Mucosa of descending colon (tissue), 3 donors: ENCODE measurements at regions not wholly inside any gene's neighbourhood (a gene's known extent, or its start where the extent isn't known, plus 50 kb on each side); places are given as distances from the start of the nearest gene placed in this dataset.

Experiments
- ATAC-seq: fragments of 200-7000 bp; cut with Tn5 transposase; one replicate; pipeline ENCODE4 v1.9.1; 2020; ENCODE audit warnings: mild to moderate bottlenecking, moderate library complexity
- DNase-seq, 3 donors: peaks; one replicate each; pipeline ENCODE4 v3.0.0-alpha.2; 2020
- H3K36me3 ChIP-seq: fragments of 200-600 bp; one replicate; pipeline ENCODE4 v1.8.0; 2021; ENCODE audit warnings: low read depth, mild to moderate bottlenecking
- H3K4me1 ChIP-seq: fragments of 200-600 bp; one replicate; pipeline ENCODE4 v1.8.0; 2021; ENCODE audit warnings: low read depth, mild to moderate bottlenecking
- H3K4me3 ChIP-seq: fragments of 200-600 bp; one replicate; pipeline ENCODE4 v1.8.0; 2021; ENCODE audit warnings: mild to moderate bottlenecking
- H3K9me3 ChIP-seq: fragments of 200-600 bp; one replicate; pipeline ENCODE4 v1.8.0; 2021; ENCODE audit warnings: mild to moderate bottlenecking
- intact Hi-C, 2 donors: fragments of 100-400 bp; cut with DNase I in 1 of 2; cut with micrococcal nuclease in 1 of 2; formaldehyde crosslinking; loops; one replicate each; pipeline versions ENCODE4 v1.11.0 to v1.11.1; 2022; cut with DNase I, micrococcal nuclease
- TF ChIP-seq, protein P1 (sequence below): fragments of 200-600 bp; IDR thresholded peaks from one replicate; pipeline ENCODE4 v1.8.0; 2022; ENCODE audit warnings: antibody characterized with exemption, mild to moderate bottlenecking
- donor health status: DM: no; HTN: no; CAD: no; lungs with moderate emphysema.
- donor health status: DM: no; HTN: no; CAD: no.
- donor health status: DM: no; HTN: yes; CAD: no.

DNA sequence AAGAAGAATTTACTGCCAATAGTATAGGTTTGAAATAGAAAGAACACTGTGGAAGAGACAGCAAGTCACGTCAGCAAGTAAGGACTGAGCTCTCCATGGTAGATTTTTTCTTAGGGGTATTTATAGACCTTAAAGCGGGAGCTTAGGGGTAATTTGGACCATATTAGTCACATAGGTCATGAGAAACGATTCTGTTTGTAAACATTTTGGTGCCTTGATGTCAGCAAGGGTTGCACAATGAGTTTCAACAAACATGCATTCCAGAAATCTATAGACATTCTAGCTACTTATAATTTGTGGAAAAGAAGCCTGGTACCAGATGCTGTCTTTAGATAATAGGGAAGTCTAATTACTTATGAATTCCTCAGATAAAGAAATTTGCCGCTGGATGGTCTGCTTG lies 624.7 kb downstream of the TDRD15 start:
- no peak overlapping the region for H3K4me3 ChIP-seq
- TF ChIP-seq, protein P1, sequence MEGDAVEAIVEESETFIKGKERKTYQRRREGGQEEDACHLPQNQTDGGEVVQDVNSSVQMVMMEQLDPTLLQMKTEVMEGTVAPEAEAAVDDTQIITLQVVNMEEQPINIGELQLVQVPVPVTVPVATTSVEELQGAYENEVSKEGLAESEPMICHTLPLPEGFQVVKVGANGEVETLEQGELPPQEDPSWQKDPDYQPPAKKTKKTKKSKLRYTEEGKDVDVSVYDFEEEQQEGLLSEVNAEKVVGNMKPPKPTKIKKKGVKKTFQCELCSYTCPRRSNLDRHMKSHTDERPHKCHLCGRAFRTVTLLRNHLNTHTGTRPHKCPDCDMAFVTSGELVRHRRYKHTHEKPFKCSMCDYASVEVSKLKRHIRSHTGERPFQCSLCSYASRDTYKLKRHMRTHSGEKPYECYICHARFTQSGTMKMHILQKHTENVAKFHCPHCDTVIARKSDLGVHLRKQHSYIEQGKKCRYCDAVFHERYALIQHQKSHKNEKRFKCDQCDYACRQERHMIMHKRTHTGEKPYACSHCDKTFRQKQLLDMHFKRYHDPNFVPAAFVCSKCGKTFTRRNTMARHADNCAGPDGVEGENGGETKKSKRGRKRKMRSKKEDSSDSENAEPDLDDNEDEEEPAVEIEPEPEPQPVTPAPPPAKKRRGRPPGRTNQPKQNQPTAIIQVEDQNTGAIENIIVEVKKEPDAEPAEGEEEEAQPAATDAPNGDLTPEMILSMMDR: no peak
- no peak for ATAC-seq
- no peaks in the 10 kb centered on the region for H3K9me3 ChIP-seq
- H3K4me1 ChIP-seq: no peaks in the 10 kb centered on the region
- DNase-seq: no peak
- intact Hi-C loops: no loop called here
- H3K36me3 ChIP-seq: no peaks in the 10 kb centered on the region

DNA sequence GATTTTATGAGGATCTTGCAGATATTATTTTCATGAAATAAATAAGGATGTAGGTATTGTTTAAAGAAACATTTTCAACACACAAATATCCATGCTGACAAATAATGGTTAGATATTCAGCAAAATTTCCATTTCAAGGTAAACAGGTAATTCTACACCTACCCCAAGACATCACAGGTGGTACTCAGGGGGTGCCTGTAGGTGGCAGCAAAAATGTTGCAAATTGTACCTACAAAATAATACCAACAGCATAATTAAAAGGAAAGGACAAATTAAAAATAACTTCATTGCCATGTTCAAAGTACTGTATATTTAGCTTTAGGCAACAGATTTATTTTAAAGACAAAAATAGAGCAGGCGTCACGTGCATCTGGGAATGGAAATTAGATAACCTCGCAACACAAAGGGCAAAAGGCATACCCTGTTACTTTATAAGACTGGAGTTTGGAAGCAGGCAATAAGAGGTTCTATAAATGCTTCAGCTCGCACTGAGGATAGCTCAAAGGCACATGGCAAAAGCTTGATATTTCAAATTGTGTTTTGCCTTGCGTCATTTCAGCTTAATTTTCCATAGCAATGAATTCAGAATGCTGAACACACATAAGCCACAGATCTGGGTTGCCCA lies 630.5 kb downstream of the TDRD15 start:
- no peak overlapping the region for H3K4me3 ChIP-seq
- TF ChIP-seq, protein P1: no peak
- intact Hi-C loops: no loop called here
- no peaks in the 10 kb centered on the region for H3K4me1 ChIP-seq
- no peaks in the 10 kb centered on the region for H3K9me3 ChIP-seq
- ATAC-seq (no peak), DNase-seq (no peak)
- no peaks in the 10 kb centered on the region for H3K36me3 ChIP-seq

DNA sequence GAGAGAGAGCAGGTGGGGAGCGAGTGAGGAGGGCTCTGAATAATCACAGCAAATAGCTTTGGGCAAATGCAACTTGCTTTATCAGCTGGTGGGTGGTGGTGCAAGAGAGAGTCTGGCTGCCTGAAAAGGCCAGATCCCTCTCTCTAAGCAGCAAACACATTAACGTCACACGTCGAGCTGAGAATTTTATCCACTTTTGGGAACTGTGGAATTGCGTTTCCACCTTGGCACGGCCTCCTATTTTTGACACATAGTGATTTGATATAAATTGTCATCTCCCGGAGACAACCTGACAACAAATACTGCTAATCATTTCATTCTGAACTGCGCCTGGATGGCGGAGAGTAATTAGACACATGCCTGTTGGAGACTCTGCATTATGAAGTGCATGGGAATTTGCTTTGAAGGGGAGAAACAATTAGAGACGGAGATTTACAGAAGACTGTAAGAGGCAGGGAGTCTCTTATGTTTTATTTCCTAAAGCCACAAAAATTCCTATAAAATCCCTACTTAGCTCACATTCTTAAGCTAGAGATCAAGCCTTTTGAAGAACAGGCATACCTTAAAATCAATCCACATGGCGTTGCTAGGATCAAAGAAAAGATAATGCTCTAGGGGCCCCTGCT lies 634.1 kb downstream of the TDRD15 start:
- intact Hi-C loops: no loop called here

DNA sequence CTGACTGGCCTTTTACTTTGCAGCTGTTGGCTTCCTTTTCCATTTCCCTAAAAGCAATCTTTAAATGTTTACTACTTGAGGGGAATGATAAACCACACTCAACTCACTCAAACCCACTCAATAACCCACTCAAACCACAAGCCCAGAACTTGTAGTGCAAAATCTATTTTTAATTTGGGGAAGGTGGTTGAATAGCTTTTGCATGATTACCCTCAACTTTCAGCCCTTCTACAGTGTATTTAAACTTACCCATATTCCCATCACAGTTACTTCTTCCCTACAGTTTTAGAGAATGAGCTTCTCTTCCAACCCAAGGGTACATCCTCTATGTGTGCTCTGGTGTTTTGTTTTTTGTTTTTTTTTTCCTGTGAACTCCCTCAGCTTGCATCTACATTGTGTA lies 636.1 kb downstream of the TDRD15 start:
- Histone ChIP-seq H3K36me3 (no peaks in the 10 kb centered on the region), H3K4me1 (no peaks in the 10 kb centered on the region), H3K4me3 (no peak overlapping the region), H3K9me3 (no peaks in the 10 kb centered on the region)
- no peak for DNase-seq
- intact Hi-C loops: no loop called here
- TF ChIP-seq, protein P1: no peak
- no peak for ATAC-seq

More for the DNA sequence above, 634.1 kb downstream of the TDRD15 start:
- H3K9me3 ChIP-seq: no peaks in the 10 kb centered on the region
- DNase-seq (no peak), ATAC-seq (no peak)
- H3K36me3 ChIP-seq: no peaks in the 10 kb centered on the region
- H3K4me3 ChIP-seq: no peak overlapping the region
- TF ChIP-seq, protein P1: no peak
- no peaks in the 10 kb centered on the region for H3K4me1 ChIP-seq

DNA sequence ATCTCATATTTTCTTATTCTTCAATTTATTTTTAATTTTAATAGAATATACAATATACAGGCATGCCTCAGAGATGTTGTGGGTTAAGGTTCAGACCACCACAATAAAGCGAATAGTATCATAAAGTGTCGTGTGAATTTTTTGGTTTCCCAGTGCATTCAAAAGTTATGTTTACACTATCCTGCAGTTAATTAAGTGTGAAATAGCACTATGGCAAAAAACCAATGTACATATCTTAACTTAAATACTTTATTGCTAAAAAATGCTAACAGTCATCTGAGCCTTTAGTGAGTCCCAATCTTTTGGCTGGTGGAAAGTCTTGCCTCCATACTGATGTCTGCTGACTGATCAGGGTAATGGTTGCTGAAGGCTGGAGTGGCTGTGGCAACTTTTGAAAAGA lies 637.6 kb downstream of the TDRD15 start:
- no peak overlapping the region for H3K4me3 ChIP-seq
- ATAC-seq (no peak), DNase-seq (no peak)
- no peaks in the 10 kb centered on the region for H3K9me3 ChIP-seq
- H3K4me1 ChIP-seq: no peaks in the 10 kb centered on the region
- TF ChIP-seq, protein P1: no peak
- no peaks in the 10 kb centered on the region for H3K36me3 ChIP-seq
- intact Hi-C loops: no loop called here
